GM12878 (cell line): ENCODE measurements at regions not wholly inside any gene's neighbourhood (a gene's known extent, or its start where the extent isn't known, plus 50 kb on each side); places are given as distances from the start of the nearest gene placed in this dataset.

Source experiments
- ATAC-seq: fragments of 200-7000 bp; cut with Tn5 transposase; 3 replicates; pipeline ENCODE4 v1.9.1; 2020; ENCODE audit warnings: mild to moderate bottlenecking, moderate library complexity
- BruUV-seq: library from RNA; stranded (reverse); fragments of 400-500 nt; replicated peaks from 2 replicates; lab custom pipeline; 2021; lab: Mats Ljungman, UMichigan
- CTCF ChIA-PET: fragments of 300-600 bp; sonication (Branson Sonifier 250); formaldehyde crosslinking; extraction: SDS; loops from one replicate; lab custom pipeline; 2021; ENCODE audit warnings: inconsistent platforms; lab: Yijun Ruan, JAX
- POLR2A ChIA-PET: fragments of 350-600 bp; formaldehyde crosslinking; extraction: SDS; loops from one replicate; lab custom pipeline; 2021; ENCODE audit warnings: inconsistent platforms; lab: Charles Lee
- RAD21 ChIA-PET: fragments of 300-600 bp; sonication (Branson Sonifier 250); formaldehyde crosslinking; loops from one replicate; lab custom pipeline; 2023; ENCODE audit warnings: antibody characterized with exemption; ENCODE audit not compliant: unreplicated experiment; lab: Charles Lee
- SMC1A ChIA-PET: fragments of 300-600 bp; sonication (Branson Sonifier 250); formaldehyde crosslinking; loops from one replicate; lab custom pipeline; 2023; ENCODE audit not compliant: unreplicated experiment, uncharacterized antibody; lab: Charles Lee
- DNase-seq: peaks from one replicate; pipeline ENCODE4 v3.0.0-alpha.2; 2011; ENCODE audit warnings: low read depth, low spot score
- FAIRE-seq: peaks from 3 replicates; lab custom pipeline; 2011; peaks lifted over from hg19 to GRCh38; lab: Jason Lieb, UNC
- H2AFZ ChIP-seq: 2 replicates; pipeline ENCODE4 v1.6.0; 2011; ENCODE audit warnings: low read depth, low read length, control low read depth; ENCODE audit not compliant: control insufficient read depth
- H3K27ac ChIP-seq: 2 replicates; pipeline ENCODE4 v1.5.1; 2011; ENCODE audit warnings: control low read depth; ENCODE audit not compliant: control insufficient read depth, insufficient read depth
- H3K27me3 ChIP-seq, 2 experiments: replicated peaks in 1 of 2; 2 replicates each; pipeline versions ENCODE4 v1.6.0 to v1.6.1; 2011; ENCODE audit warnings: low read length in 1 of 2; ENCODE audit not compliant: control insufficient read depth in 2 of 2, insufficient read depth in 2 of 2
- H3K36me3 ChIP-seq, 2 experiments: 2 replicates each; pipeline ENCODE4 v1.5.1; 2011; ENCODE audit warnings: low read length in 1 of 2; ENCODE audit not compliant: control insufficient read depth in 2 of 2, insufficient read depth in 2 of 2
- H3K4me1 ChIP-seq: 2 replicates; pipeline ENCODE4 v1.6.1; 2011; ENCODE audit warnings: mild to moderate bottlenecking, low read length, moderate library complexity, mixed read lengths; ENCODE audit not compliant: control insufficient read depth, insufficient read depth
- H3K4me2 ChIP-seq: 2 replicates; pipeline ENCODE4 v1.6.0; 2011; ENCODE audit warnings: control low read depth; ENCODE audit not compliant: control insufficient read depth, insufficient read depth
- H3K4me3 ChIP-seq: fragments of 200-600 bp; sonication (generic); 2 replicates; pipeline ENCODE4 v1.5.1; 2016
- H3K79me2 ChIP-seq: 2 replicates; pipeline ENCODE4 v1.6.0; 2011; ENCODE audit warnings: low read length; ENCODE audit not compliant: control insufficient read depth, insufficient read depth
- H3K9ac ChIP-seq: 2 replicates; pipeline ENCODE4 v1.8.0; 2011; ENCODE audit warnings: low read length, control low read depth, mixed read lengths; ENCODE audit not compliant: control insufficient read depth, insufficient read depth
- H3K9me3 ChIP-seq: replicated peaks from 3 replicates; pipeline ENCODE4 v1.5.1; 2011; ENCODE audit warnings: mild to moderate bottlenecking, low read length; ENCODE audit not compliant: control insufficient read depth, insufficient read depth
- H4K20me1 ChIP-seq: 2 replicates; pipeline ENCODE4 v1.6.0; 2011; ENCODE audit not compliant: control insufficient read depth, insufficient read depth
- CHD1 ChIP-seq: IDR thresholded peaks from 2 replicates; pipeline ENCODE4 v1.6.1; 2012; ENCODE audit warnings: low read depth, low read length, improper control_type of control experiment
- CUX1 ChIP-seq: IDR thresholded peaks from 2 replicates; pipeline ENCODE4 v1.6.1; 2012; ENCODE audit warnings: improper control_type of control experiment, low read depth, low read length; ENCODE audit not compliant: insufficient replicate concordance
- HCFC1 ChIP-seq: fragments of 150-350 bp; IDR thresholded peaks from 2 replicates; pipeline ENCODE4 v1.6.1; 2014; ENCODE audit warnings: low read length
- MLLT1 ChIP-seq: fragments of 450-650 bp; IDR thresholded peaks from 2 replicates; pipeline ENCODE4 v1.6.1; 2016; ENCODE audit warnings: mild to moderate bottlenecking
- MTA2 ChIP-seq: fragments of 450-650 bp; IDR thresholded peaks from 2 replicates; pipeline ENCODE4 v1.6.1; 2016; ENCODE audit warnings: low read depth, mild to moderate bottlenecking, moderate library complexity
- SMAD1 ChIP-seq: fragments of 450-650 bp; IDR thresholded peaks from 2 replicates; pipeline ENCODE4 v1.6.1; 2018; ENCODE audit warnings: mild to moderate bottlenecking, low read depth; ENCODE audit not compliant: partially characterized antibody
- SPI1 ChIP-seq: IDR thresholded peaks from 2 replicates; pipeline ENCODE4 v1.6.1; 2011; ENCODE audit warnings: low read depth, mild to moderate bottlenecking, low read length, moderate library complexity, borderline replicate concordance; ENCODE audit not compliant: insufficient read depth
- ZBTB40 ChIP-seq: fragments of 450-650 bp; IDR thresholded peaks from 2 replicates; pipeline ENCODE4 v1.6.1; 2016; ENCODE audit warnings: mild to moderate bottlenecking, moderate library complexity, borderline replicate concordance
- WGBS: methylation state at CpG from one replicate; pipeline ENCODE4 v1.1.6; 2016; ENCODE audit warnings: low lambda C conversion rate; ENCODE audit not compliant: insufficient replicate concordance, insufficient coverage; ENCODE audit errors: missing lambda C conversion rate; 5-methylcytosine and 5-hydroxymethylcytosine counted together
- in situ Hi-C: fragments of 300-500 bp; cut with MboI; formaldehyde crosslinking; loops from 9 replicates; pipeline ENCODE4 v1.14.3; 2018; ENCODE audit warnings: mixed read lengths
- intact Hi-C: fragments of 100-400 bp; cut with micrococcal nuclease; formaldehyde crosslinking; loops from one replicate; pipeline ENCODE4 v1.14.2; 2022; ENCODE audit not compliant: unreplicated experiment
- TF ChIP-seq, protein P1 (sequence below): fragments of 450-650 bp; IDR thresholded peaks from 2 replicates; pipeline ENCODE4 v1.6.1; 2017; ENCODE audit warnings: mild to moderate bottlenecking
- TF ChIP-seq, protein P2 (sequence below): IDR thresholded peaks from 2 replicates; pipeline ENCODE4 v1.6.1; 2012; ENCODE audit warnings: low read depth, low read length, improper control_type of control experiment

GRCh38 chr13:60265566-60265965 is 101.8 kb upstream of the DIAPH3 start:
- ATAC-seq (no peak), DNase-seq (no peak), FAIRE-seq (no peak)
- no peak overlapping the region for H3K9ac ChIP-seq
- no peaks in the 10 kb centered on the region for H4K20me1 ChIP-seq
- no peak overlapping the region for H3K4me2 ChIP-seq
- 81% methylated on average over 1 of the region's 1 CpG for WGBS
- H3K4me1 ChIP-seq: no peaks in the 10 kb centered on the region
- H3K27ac ChIP-seq: no peak overlapping the region
- intact Hi-C loops (no loop called here), in situ Hi-C loops (no loop called here)
- SMC1A ChIA-PET: interaction anchor here (1.0 kb wide), 1 partner anchor 12 kb away, joined by 3 read pairs; no protein-coding TSS in a partner anchor
- no peaks in the 10 kb centered on the region for H3K36me3 ChIP-seq
- RAD21 ChIA-PET: no interaction called here
- CTCF ChIA-PET: no interaction called here
- H3K9me3 ChIP-seq: no peaks in the 10 kb centered on the region
- BruUV-seq: no TSS peak
- H3K27me3 ChIP-seq: no peaks in the 10 kb centered on the region
- no peak overlapping the region for H3K4me3 ChIP-seq
- no peaks in the 10 kb centered on the region for H3K79me2 ChIP-seq
- POLR2A ChIA-PET: no interaction called here
- TF ChIP-seq, protein P1, sequence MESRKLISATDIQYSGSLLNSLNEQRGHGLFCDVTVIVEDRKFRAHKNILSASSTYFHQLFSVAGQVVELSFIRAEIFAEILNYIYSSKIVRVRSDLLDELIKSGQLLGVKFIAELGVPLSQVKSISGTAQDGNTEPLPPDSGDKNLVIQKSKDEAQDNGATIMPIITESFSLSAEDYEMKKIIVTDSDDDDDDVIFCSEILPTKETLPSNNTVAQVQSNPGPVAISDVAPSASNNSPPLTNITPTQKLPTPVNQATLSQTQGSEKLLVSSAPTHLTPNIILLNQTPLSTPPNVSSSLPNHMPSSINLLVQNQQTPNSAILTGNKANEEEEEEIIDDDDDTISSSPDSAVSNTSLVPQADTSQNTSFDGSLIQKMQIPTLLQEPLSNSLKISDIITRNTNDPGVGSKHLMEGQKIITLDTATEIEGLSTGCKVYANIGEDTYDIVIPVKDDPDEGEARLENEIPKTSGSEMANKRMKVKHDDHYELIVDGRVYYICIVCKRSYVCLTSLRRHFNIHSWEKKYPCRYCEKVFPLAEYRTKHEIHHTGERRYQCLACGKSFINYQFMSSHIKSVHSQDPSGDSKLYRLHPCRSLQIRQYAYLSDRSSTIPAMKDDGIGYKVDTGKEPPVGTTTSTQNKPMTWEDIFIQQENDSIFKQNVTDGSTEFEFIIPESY: no peak
- TF ChIP-seq CUX1: no peak
- no peak for TF ChIP-seq SMAD1
- no peak for TF ChIP-seq CHD1
- TF ChIP-seq ZBTB40: no peak
- no peak for TF ChIP-seq HCFC1
- TF ChIP-seq, protein P2, sequence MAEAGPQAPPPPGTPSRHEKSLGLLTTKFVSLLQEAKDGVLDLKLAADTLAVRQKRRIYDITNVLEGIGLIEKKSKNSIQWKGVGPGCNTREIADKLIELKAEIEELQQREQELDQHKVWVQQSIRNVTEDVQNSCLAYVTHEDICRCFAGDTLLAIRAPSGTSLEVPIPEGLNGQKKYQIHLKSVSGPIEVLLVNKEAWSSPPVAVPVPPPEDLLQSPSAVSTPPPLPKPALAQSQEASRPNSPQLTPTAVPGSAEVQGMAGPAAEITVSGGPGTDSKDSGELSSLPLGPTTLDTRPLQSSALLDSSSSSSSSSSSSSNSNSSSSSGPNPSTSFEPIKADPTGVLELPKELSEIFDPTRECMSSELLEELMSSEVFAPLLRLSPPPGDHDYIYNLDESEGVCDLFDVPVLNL: no peak
- TF ChIP-seq MLLT1: no peak
- no peak for TF ChIP-seq SPI1
- TF ChIP-seq MTA2: no peak
- H2AFZ ChIP-seq: no peak overlapping the region
